A549 (cell line): ENCODE measurements at regions not wholly inside any gene's neighbourhood (a gene's known extent, or its start where the extent isn't known, plus 50 kb on each side); places are given as distances from the start of the nearest gene placed in this dataset.

Experiments
- ATAC-seq, 2 experiments: fragments of 200-7000 bp in 1 of 2; fragments of >200 bp in 1 of 2; cut with Nextera tagmentation in 1 of 2; cut with Tn5 transposase in 1 of 2; 3 replicates each; pipeline versions ENCODE4 v1.8.0 to v1.9.1; 2018 to 2020; ENCODE audit warnings: mild to moderate bottlenecking in 1 of 2, moderate library complexity in 1 of 2
- CTCF ChIA-PET: fragments of 300-600 bp; sonication (Branson Sonifier 250); formaldehyde crosslinking; extraction: SDS; loops from one replicate; lab custom pipeline; 2021; ENCODE audit warnings: antibody characterized with exemption, inconsistent platforms; lab: Yijun Ruan, JAX
- POLR2A ChIA-PET: fragments of 350-600 bp; formaldehyde crosslinking; extraction: SDS; loops from one replicate; lab custom pipeline; 2021; ENCODE audit warnings: antibody characterized with exemption, inconsistent platforms; lab: Yijun Ruan, JAX
- DNase-seq, 2 experiments: peaks; one replicate each; pipeline versions ENCODE4 v3.0.0 to v3.0.0-alpha.2; 2011 to 2016; ENCODE audit warnings: low read depth in 1 of 2, low spot score in 1 of 2
- FAIRE-seq: peaks from 2 replicates; lab custom pipeline; 2011; peaks lifted over from hg19 to GRCh38; lab: Jason Lieb, UNC
- H3K27ac ChIP-seq, 2 experiments: fragments of >200 bp; sonication (Bioruptor Twin); formaldehyde crosslinking; 3 replicates each; pipeline ENCODE4 v1.5.1; 2016 to 2017
- H3K4me1 ChIP-seq: fragments of >200 bp; sonication (Bioruptor Twin); formaldehyde crosslinking; 3 replicates; pipeline ENCODE4 v1.6.1; 2016
- H3K4me2 ChIP-seq: fragments of >200 bp; sonication (Bioruptor Twin); formaldehyde crosslinking; 3 replicates; pipeline ENCODE4 v1.6.1; 2016
- H3K4me3 ChIP-seq: fragments of >200 bp; sonication (Bioruptor Twin); formaldehyde crosslinking; 3 replicates; pipeline ENCODE4 v1.5.1; 2016
- H3K9me3 ChIP-seq: fragments of >200 bp; sonication (Bioruptor Twin); formaldehyde crosslinking; 3 replicates; pipeline ENCODE4 v1.6.1; 2016
- BCL3 ChIP-seq: fragments of >200 bp; sonication (Bioruptor Twin); formaldehyde crosslinking; IDR thresholded peaks from 3 replicates; pipeline ENCODE4 v1.6.1; 2016
- CEBPB ChIP-seq, 2 experiments: fragments of >200 bp in 1 of 2; sonication (Bioruptor Twin) in 1 of 2; formaldehyde crosslinking in 1 of 2; IDR thresholded peaks; 2 replicates each; pipeline ENCODE4 v1.6.1; 2012 to 2016
- EHF ChIP-seq: fragments of 250-450 bp; sonication (Bioruptor Pico); IDR thresholded peaks from 2 replicates; pipeline ENCODE4 v1.5.0; 2020; ENCODE audit warnings: mild to moderate bottlenecking
- FOXS1 ChIP-seq: fragments of 250-450 bp; sonication (Bioruptor Pico); IDR thresholded peaks from 2 replicates; pipeline ENCODE4 v1.5.0; 2020; ENCODE audit warnings: mild to moderate bottlenecking, moderate library complexity
- GATA3 ChIP-seq: IDR thresholded peaks from 2 replicates; pipeline ENCODE4 v1.6.1; 2012; ENCODE audit warnings: borderline replicate concordance
- HEYL ChIP-seq: fragments of 250-450 bp; sonication (Bioruptor Pico); IDR thresholded peaks from 2 replicates; pipeline ENCODE4 v1.8.0; 2021; ENCODE audit warnings: mild to moderate bottlenecking, moderate library complexity
- HOXB13 ChIP-seq: fragments of 250-450 bp; sonication (Bioruptor Pico); IDR thresholded peaks from 2 replicates; pipeline ENCODE4 v1.5.0; 2020; ENCODE audit warnings: low read depth, mild to moderate bottlenecking, moderate library complexity
- JUN ChIP-seq, 2 experiments: fragments of >200 bp; sonication (Bioruptor Twin); formaldehyde crosslinking; IDR thresholded peaks; 2 replicates in 1 of 2; 3 replicates in 1 of 2; pipeline ENCODE4 v1.6.1; 2016 to 2017
- JUNB ChIP-seq: fragments of >200 bp; sonication (Bioruptor Twin); formaldehyde crosslinking; IDR thresholded peaks from 2 replicates; pipeline ENCODE4 v1.6.1; 2016
- KDM1A ChIP-seq: fragments of 200-600 bp; sonication (generic); IDR thresholded peaks from 2 replicates; pipeline ENCODE4 v1.6.1; 2016; ENCODE audit warnings: low read depth, mild to moderate bottlenecking
- MAFK ChIP-seq: fragments of 450-650 bp; IDR thresholded peaks from 2 replicates; pipeline ENCODE4 v1.6.1; 2014; ENCODE audit not compliant: partially characterized antibody
- NFE2L2 ChIP-seq: fragments of 150-350 bp; conservative IDR thresholded peaks from 2 replicates; pipeline ENCODE4 v1.6.1; 2014; ENCODE audit warnings: low read length
- PHF8 ChIP-seq: fragments of 200-600 bp; sonication (generic); IDR thresholded peaks from 2 replicates; pipeline ENCODE4 v1.6.1; 2016; ENCODE audit warnings: low read depth, mild to moderate bottlenecking, antibody characterized with exemption, moderate library complexity, borderline replicate concordance
- POLR2A ChIP-seq: IDR thresholded peaks from 2 replicates; pipeline ENCODE4 v1.6.1; 2012; ENCODE audit warnings: mild to moderate bottlenecking, low read length
- POLR2AphosphoS2 ChIP-seq: conservative IDR thresholded peaks from 2 replicates; pipeline ENCODE4 v1.6.1; 2012; ENCODE audit warnings: low read length, improper control_type of control experiment, inconsistent platforms
- RARB ChIP-seq: fragments of 250-450 bp; sonication (Bioruptor Pico); IDR thresholded peaks from 2 replicates; pipeline ENCODE4 v1.8.0; 2021; ENCODE audit warnings: mild to moderate bottlenecking, moderate library complexity
- RFX5 ChIP-seq: fragments of 450-650 bp; IDR thresholded peaks from 2 replicates; pipeline ENCODE4 v1.7.1; 2014; ENCODE audit warnings: antibody characterized with exemption, mild to moderate bottlenecking, moderate library complexity
- SMC3 ChIP-seq: fragments of >200 bp; sonication (Bioruptor Twin); formaldehyde crosslinking; IDR thresholded peaks from 3 replicates; pipeline ENCODE4 v1.6.1; 2018; ENCODE audit warnings: inconsistent platforms
- SREBF2 ChIP-seq: fragments of 450-650 bp; IDR thresholded peaks from 2 replicates; pipeline ENCODE4 v1.6.1; 2014; ENCODE audit warnings: mild to moderate bottlenecking, moderate library complexity
- TFCP2L1 ChIP-seq: fragments of 250-450 bp; sonication (Bioruptor Pico); IDR thresholded peaks from 2 replicates; pipeline ENCODE4 v1.5.0; 2021; ENCODE audit warnings: mild to moderate bottlenecking
- ZC3H11A ChIP-seq: fragments of 450-650 bp; IDR thresholded peaks from 2 replicates; pipeline ENCODE4 v1.6.1; 2014; ENCODE audit warnings: antibody characterized with exemption, mild to moderate bottlenecking
- ZNF302 ChIP-seq: fragments of 250-450 bp; sonication (Bioruptor Pico); IDR thresholded peaks from 2 replicates; pipeline ENCODE4 v1.9.0; 2021; ENCODE audit warnings: inconsistent platforms, mild to moderate bottlenecking, moderate library complexity
- WGBS: methylation state at CpG from one replicate; pipeline ENCODE4 v1.1.6; 2017; ENCODE audit errors: missing lambda C conversion rate; 5-methylcytosine and 5-hydroxymethylcytosine counted together
- TF ChIP-seq, protein P1 (sequence below): fragments of >200 bp; sonication (Bioruptor Twin); formaldehyde crosslinking; IDR thresholded peaks from 2 replicates; pipeline ENCODE4 v1.6.1; 2016
- TF ChIP-seq, protein P2 (sequence below): IDR thresholded peaks from 2 replicates; pipeline ENCODE4 v1.6.1; 2012

- no peak for TF ChIP-seq RFX5
- TF ChIP-seq GATA3, result no peak
- TF ChIP-seq POLR2AphosphoS2, result no peak
- TF ChIP-seq HEYL, result no peak
- TF ChIP-seq EHF (CRISPR knock-in tag), result no peak
- no peak for TF ChIP-seq POLR2A
- TF ChIP-seq BCL3, result no peak
- TF ChIP-seq JUNB, result no peak
- TF ChIP-seq, protein P1, sequence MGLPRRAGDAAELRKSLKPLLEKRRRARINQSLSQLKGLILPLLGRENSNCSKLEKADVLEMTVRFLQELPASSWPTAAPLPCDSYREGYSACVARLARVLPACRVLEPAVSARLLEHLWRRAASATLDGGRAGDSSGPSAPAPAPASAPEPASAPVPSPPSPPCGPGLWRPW, result no peak
- TF ChIP-seq JUN (IDR thresholded peaks at IDR 0.05), result no peak
- no peak for TF ChIP-seq MAFK
- no peak for TF ChIP-seq CEBPB (IDR thresholded peaks at IDR 0.05)
- Histone ChIP-seq H3K4me1 (no peaks in the 10 kb centered on the region), H3K27ac (no peak overlapping the region), H3K4me3 (no peak overlapping the region), H3K9me3 (no peaks in the 10 kb centered on the region), H3K4me2 (no peak overlapping the region)
- no peak for FAIRE-seq
- DNase-seq, result no peak
- ATAC-seq, result no peak
- ChIA-PET CTCF (no interaction called here), POLR2A (no interaction called here)
- 2% methylated on average over 3 of the region's 3 CpGs for WGBS
Measured at GRCh38 chr12:61542551-61542950, 717.7 kb upstream of the USP15 start.

GRCh38 chr12:61546296-61546695, 713.9 kb upstream of the USP15 start:
- H3K9me3 ChIP-seq, result no peaks in the 10 kb centered on the region
- no peaks in the 10 kb centered on the region for H3K4me1 ChIP-seq
- no peak for FAIRE-seq
- 10% methylated on average over 6 of the region's 6 CpGs for WGBS
- H3K4me2 ChIP-seq, result no peak overlapping the region
- no peak overlapping the region for H3K4me3 ChIP-seq
- no peak for TF ChIP-seq ZNF302 (CRISPR knock-in tag)
- no peak for TF ChIP-seq SREBF2
- no peak overlapping the region for H3K27ac ChIP-seq
- CTCF ChIA-PET, result no interaction called here
- ATAC-seq, result no peak
- peak in 1 of 2 experiments; percentile 16 for DNase-seq
- POLR2A ChIA-PET, result no interaction called here

DNA sequence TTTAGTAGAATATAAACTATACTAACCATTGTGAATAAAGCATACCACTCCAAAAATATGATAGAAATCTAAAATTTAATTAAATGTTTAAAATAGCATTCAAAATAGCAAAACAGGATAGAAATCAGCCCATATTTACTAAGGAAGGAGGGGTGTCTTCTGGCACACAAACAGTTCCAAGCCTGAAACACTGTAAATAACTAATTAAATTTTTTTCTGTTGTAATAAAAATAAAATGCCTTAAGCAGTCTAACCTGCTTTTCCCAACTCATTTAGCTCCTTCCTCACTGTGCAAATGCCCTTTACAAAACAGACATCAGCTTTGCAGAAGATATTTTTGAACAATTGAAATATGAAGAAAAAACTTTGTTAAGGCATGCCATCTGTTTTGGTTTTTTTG, 707.1 kb upstream of the USP15 start:
- H3K4me1 ChIP-seq, result no peaks in the 10 kb centered on the region
- FAIRE-seq (no peak), ATAC-seq (no peak)
- TF ChIP-seq HOXB13 (CRISPR knock-in tag) (no peak), POLR2A (no peak), NFE2L2 (no peak), KDM1A (no peak), TFCP2L1 (no peak), FOXS1 (CRISPR knock-in tag) (no peak), POLR2AphosphoS2 (no peak), SMC3 (no peak), ZC3H11A (no peak)
- TF ChIP-seq, all 56 proteins: peak for 0
- POLR2A ChIA-PET, result no interaction called here
- Histone ChIP-seq H3K27ac (no peak overlapping the region), H3K4me2 (no peak overlapping the region), H3K9me3 (no peaks in the 10 kb centered on the region), H3K4me3 (no peak overlapping the region)
- CTCF ChIA-PET, result no interaction called here
- no peak for DNase-seq

- DNase-seq (no peak), FAIRE-seq (no peak)
- Histone ChIP-seq H3K4me3 (no peak overlapping the region), H3K4me1 (no peaks in the 10 kb centered on the region), H3K27ac (no peak overlapping the region)
- POLR2A ChIA-PET, result no interaction called here
- WGBS, result 2% methylated on average over 6 of the region's 6 CpGs
- CTCF ChIA-PET, result no interaction called here
- no peak for TF ChIP-seq POLR2AphosphoS2
- no peak for TF ChIP-seq PHF8
- no peak for TF ChIP-seq RARB (CRISPR knock-in tag)
- TF ChIP-seq, protein P2, sequence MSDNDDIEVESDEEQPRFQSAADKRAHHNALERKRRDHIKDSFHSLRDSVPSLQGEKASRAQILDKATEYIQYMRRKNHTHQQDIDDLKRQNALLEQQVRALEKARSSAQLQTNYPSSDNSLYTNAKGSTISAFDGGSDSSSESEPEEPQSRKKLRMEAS, result no peak
- no peak for TF ChIP-seq EHF (CRISPR knock-in tag)
- TF ChIP-seq SMC3, result no peak
- TF ChIP-seq, all 56 proteins: peak for 0
- Histone ChIP-seq H3K4me2 (no peak overlapping the region), H3K9me3 (no peaks in the 10 kb centered on the region)
- no peak for ATAC-seq
Measured at GRCh38 chr12:61554268-61555008, 705.8 kb upstream of the USP15 start.
